A549 (cell line): ENCODE measurements at regions not wholly inside any gene's neighbourhood (a gene's known extent, or its start where the extent isn't known, plus 50 kb on each side); places are given as distances from the start of the nearest gene placed in this dataset.

Experiments
- ATAC-seq, 2 experiments: fragments of 200-7000 bp in 1 of 2; fragments of >200 bp in 1 of 2; cut with Nextera tagmentation in 1 of 2; cut with Tn5 transposase in 1 of 2; 3 replicates each; pipeline versions ENCODE4 v1.8.0 to v1.9.1; 2018 to 2020; ENCODE audit warnings: mild to moderate bottlenecking in 1 of 2, moderate library complexity in 1 of 2
- CTCF ChIA-PET: fragments of 300-600 bp; sonication (Branson Sonifier 250); formaldehyde crosslinking; extraction: SDS; loops from one replicate; lab custom pipeline; 2021; ENCODE audit warnings: antibody characterized with exemption, inconsistent platforms; lab: Yijun Ruan, JAX
- POLR2A ChIA-PET: fragments of 350-600 bp; formaldehyde crosslinking; extraction: SDS; loops from one replicate; lab custom pipeline; 2021; ENCODE audit warnings: antibody characterized with exemption, inconsistent platforms; lab: Yijun Ruan, JAX
- DNase-seq, 2 experiments: peaks; one replicate each; pipeline versions ENCODE4 v3.0.0 to v3.0.0-alpha.2; 2011 to 2016; ENCODE audit warnings: low read depth in 1 of 2, low spot score in 1 of 2
- FAIRE-seq: peaks from 2 replicates; lab custom pipeline; 2011; peaks lifted over from hg19 to GRCh38; lab: Jason Lieb, UNC
- H3K27ac ChIP-seq, 2 experiments: fragments of >200 bp; sonication (Bioruptor Twin); formaldehyde crosslinking; 3 replicates each; pipeline ENCODE4 v1.5.1; 2016 to 2017
- H3K4me1 ChIP-seq: fragments of >200 bp; sonication (Bioruptor Twin); formaldehyde crosslinking; 3 replicates; pipeline ENCODE4 v1.6.1; 2016
- H3K4me2 ChIP-seq: fragments of >200 bp; sonication (Bioruptor Twin); formaldehyde crosslinking; 3 replicates; pipeline ENCODE4 v1.6.1; 2016
- H3K4me3 ChIP-seq: fragments of >200 bp; sonication (Bioruptor Twin); formaldehyde crosslinking; 3 replicates; pipeline ENCODE4 v1.5.1; 2016
- H3K9me3 ChIP-seq: fragments of >200 bp; sonication (Bioruptor Twin); formaldehyde crosslinking; 3 replicates; pipeline ENCODE4 v1.6.1; 2016
- BHLHE40 ChIP-seq: IDR thresholded peaks from 2 replicates; pipeline ENCODE4 v1.6.1; 2012; ENCODE audit warnings: low read depth, low read length, inconsistent platforms
- CBX2 ChIP-seq: fragments of 200-600 bp; sonication (generic); IDR thresholded peaks from 2 replicates; pipeline ENCODE4 v1.6.1; 2016; ENCODE audit warnings: low read depth, mild to moderate bottlenecking, borderline replicate concordance
- CEBPB ChIP-seq, 2 experiments: fragments of >200 bp in 1 of 2; sonication (Bioruptor Twin) in 1 of 2; formaldehyde crosslinking in 1 of 2; IDR thresholded peaks; 2 replicates each; pipeline ENCODE4 v1.6.1; 2012 to 2016
- CTCF ChIP-seq: fragments of >200 bp; sonication (Bioruptor Twin); formaldehyde crosslinking; IDR thresholded peaks from 3 replicates; pipeline ENCODE4 v1.5.1; 2016
- EHF ChIP-seq: fragments of 250-450 bp; sonication (Bioruptor Pico); IDR thresholded peaks from 2 replicates; pipeline ENCODE4 v1.5.0; 2020; ENCODE audit warnings: mild to moderate bottlenecking
- HES2 ChIP-seq: fragments of >200 bp; sonication (Bioruptor Twin); formaldehyde crosslinking; IDR thresholded peaks from 2 replicates; pipeline ENCODE4 v1.6.1; 2016
- HMGXB4 ChIP-seq: fragments of 250-450 bp; sonication (Bioruptor Pico); IDR thresholded peaks from 2 replicates; pipeline ENCODE4 v1.5.0; 2021; ENCODE audit warnings: mild to moderate bottlenecking, moderate library complexity, borderline replicate concordance
- HOXA7 ChIP-seq: fragments of 250-450 bp; sonication (Bioruptor Pico); IDR thresholded peaks from 2 replicates; pipeline ENCODE4 v1.5.0; 2020; ENCODE audit warnings: mild to moderate bottlenecking, moderate library complexity
- HOXB5 ChIP-seq: fragments of 250-450 bp; sonication (Bioruptor Pico); IDR thresholded peaks from 2 replicates; pipeline ENCODE4 v1.5.0; 2020; ENCODE audit warnings: mild to moderate bottlenecking, moderate library complexity
- KDM5A ChIP-seq: fragments of 200-600 bp; sonication (generic); IDR thresholded peaks from 2 replicates; pipeline ENCODE4 v1.6.1; 2016; ENCODE audit warnings: antibody characterized with exemption, mild to moderate bottlenecking
- MYC ChIP-seq: IDR thresholded peaks from 2 replicates; pipeline ENCODE4 v1.6.1; 2012; ENCODE audit warnings: mild to moderate bottlenecking, inconsistent platforms, low read length, improper control_type of control experiment, borderline replicate concordance
- NR3C1 ChIP-seq: fragments of >200 bp; sonication (Bioruptor Twin); formaldehyde crosslinking; IDR thresholded peaks from 3 replicates; pipeline ENCODE4 v1.6.1; 2017
- PHF8 ChIP-seq: fragments of 200-600 bp; sonication (generic); IDR thresholded peaks from 2 replicates; pipeline ENCODE4 v1.6.1; 2016; ENCODE audit warnings: low read depth, mild to moderate bottlenecking, antibody characterized with exemption, moderate library complexity, borderline replicate concordance
- POLR2A ChIP-seq: IDR thresholded peaks from 2 replicates; pipeline ENCODE4 v1.6.1; 2012; ENCODE audit warnings: mild to moderate bottlenecking, low read length
- RAD21 ChIP-seq, 2 experiments: fragments of >200 bp in 1 of 2; sonication (Bioruptor Twin) in 1 of 2; formaldehyde crosslinking in 1 of 2; IDR thresholded peaks in 1 of 2; conservative IDR thresholded peaks in 1 of 2; 2 replicates in 1 of 2; 3 replicates in 1 of 2; pipeline ENCODE4 v1.6.1; 2012 to 2018; ENCODE audit warnings: inconsistent platforms in 1 of 2
- RCOR1 ChIP-seq: fragments of 150-350 bp; IDR thresholded peaks from 2 replicates; pipeline ENCODE4 v1.6.1; 2014; ENCODE audit warnings: antibody characterized with exemption, low read length, low read depth
- REST ChIP-seq: fragments of 200-600 bp; sonication (generic); IDR thresholded peaks from 2 replicates; pipeline ENCODE4 v1.6.1; 2016; ENCODE audit warnings: antibody characterized with exemption, mild to moderate bottlenecking, moderate library complexity
- SREBF2 ChIP-seq: fragments of 450-650 bp; IDR thresholded peaks from 2 replicates; pipeline ENCODE4 v1.6.1; 2014; ENCODE audit warnings: mild to moderate bottlenecking, moderate library complexity
- TP53 ChIP-seq: fragments of 250-450 bp; sonication (Bioruptor Pico); IDR thresholded peaks from 2 replicates; pipeline ENCODE4 v1.5.0; 2021; ENCODE audit warnings: mild to moderate bottlenecking, moderate library complexity
- USF2 ChIP-seq: fragments of 450-650 bp; IDR thresholded peaks from 2 replicates; pipeline ENCODE4 v1.6.1; 2014; ENCODE audit warnings: antibody characterized with exemption
- ZFP36 ChIP-seq: fragments of 450-650 bp; IDR thresholded peaks from 2 replicates; pipeline ENCODE4 v1.6.1; 2014; ENCODE audit warnings: borderline replicate concordance; ENCODE audit not compliant: partially characterized antibody
- ZSCAN20 ChIP-seq: fragments of 250-450 bp; sonication (Bioruptor Pico); IDR thresholded peaks from 2 replicates; pipeline ENCODE4 v1.8.0; 2022; ENCODE audit warnings: mild to moderate bottlenecking, moderate library complexity
- WGBS: methylation state at CpG from one replicate; pipeline ENCODE4 v1.1.6; 2017; ENCODE audit errors: missing lambda C conversion rate; 5-methylcytosine and 5-hydroxymethylcytosine counted together

GRCh38 chr20:11459090-11459890 is 458.4 kb upstream of the BTBD3 start:
- peaks cover 38% of the 10 kb centered on the region for H3K4me1 ChIP-seq
- no peak overlapping the region for H3K4me3 ChIP-seq
- no peak for DNase-seq
- 30% methylated on average over 2 of the region's 2 CpGs for WGBS
- ATAC-seq: no peak
- H3K9me3 ChIP-seq: 0 out of 3 replicates have a peak, but pooled peaks cover 2% of the 10 kb centered on the region
- ChIA-PET CTCF (interaction anchor here (0.8 to 1.5 kb wide), 4 partner anchors 12 to 1369 kb away, joined by 3 to 4 read pairs (median 3); no protein-coding TSS in a partner anchor), POLR2A (interaction anchor here (0.7 kb wide), 1 partner anchor 53 kb away, joined by 3 read pairs; no protein-coding TSS in a partner anchor)
- TF ChIP-seq ZSCAN20 (CRISPR knock-in tag) (no peak), MYC (no peak), TP53 (CRISPR knock-in tag) (no peak), SREBF2 (no peak), PHF8 (no peak), USF2 (no peak), ZFP36 (no peak), HES2 (no peak), NR3C1 (no peak), KDM5A (no peak), HOXB5 (no peak)
- peak; percentile 87 for FAIRE-seq
- H3K4me2 ChIP-seq: peak overlapping the region; percentile 20; the same call in 2 of the 3 replicates
- H3K27ac ChIP-seq: peak overlapping the region; percentile 34 to 93

- Histone ChIP-seq H3K4me2 (no peak overlapping the region), H3K27ac (no peak overlapping the region), H3K4me1 (no peaks in the 10 kb centered on the region; the same call in 2 of the 3 replicates), H3K9me3 (no peaks in the 10 kb centered on the region), H3K4me3 (no peak overlapping the region)
- ATAC-seq (no peak), FAIRE-seq (no peak), DNase-seq (no peak)
- TF ChIP-seq CEBPB (IDR thresholded peaks at IDR 0.05) (no peak), CTCF (no peak), TP53 (CRISPR knock-in tag) (no peak), HOXA7 (CRISPR knock-in tag) (no peak), RAD21 (conservative IDR thresholded peaks at IDR 0.05 in 1 of 2, IDR thresholded peaks at IDR 0.05 in 1 of 2) (no peak), HMGXB4 (CRISPR knock-in tag) (no peak), NR3C1 (no peak), HES2 (no peak), ZFP36 (no peak), BHLHE40 (no peak), EHF (no peak), POLR2A (no peak), RCOR1 (no peak), REST (no peak), CBX2 (no peak)
- POLR2A ChIA-PET: no interaction called here
- CTCF ChIA-PET: no interaction called here
Observed at GRCh38 chr20:11467436-11467835, 450.3 kb upstream of the BTBD3 start.
